ENCODE measurements at regions not wholly inside any gene's neighbourhood (a gene's known extent, or its start where the extent isn't known, plus 50 kb on each side); places are given as distances from the start of the nearest gene placed in this dataset.

- in situ Hi-C loops (cut with MboI; ENCODE audit: low pct_unique_long_range_greater_than_20kb in 2 of 9, low sequenced_read_pairs in 9 of 9, unreplicated experiment in 9 of 9): no loop called here
- ATAC-seq (replicated peaks in 6 of 8): no peak
- Histone ChIP-seq H3K27ac (no peak overlapping the region), H3K4me3 (no peak overlapping the region), H3K4me1 (replicated peaks in 1 of 2) (no peaks in the 10 kb centered on the region)
- 20 to 86% (median 50%) methylated on average over 1 to 2 of the region's 2 CpGs; no CpG with 5 or more reads in 5 of the 10 experiments for WGBS, 10 experiments
Observed at GRCh38 chr7:149381245-149381644, 79.6 kb downstream of the ZNF777 start.
